Nephron progenitor cell (in vitro differentiated cells): ENCODE measurements at regions not wholly inside any gene's neighbourhood (a gene's known extent, or its start where the extent isn't known, plus 50 kb on each side); places are given as distances from the start of the nearest gene placed in this dataset.
A peak's percentile ranks its signal among the peaks of the same experiment; 100 is the strongest.
"Not testable (repeated sequence)": the region's sequence is repeated elsewhere in the genome, so short reads cannot be mapped to it uniquely, and the experiment has no call there.

ENCODE experiments used
- DNase-seq: peaks from one replicate; pipeline ENCODE4 v3.0.0; 2021
- H3K27ac Mint-ChIP-seq: 2 replicates; pipeline ENCODE4 v1.8.0; 2021; ENCODE audit warnings: mild to moderate bottlenecking, moderate library complexity, mixed read lengths
- H3K27me3 Mint-ChIP-seq: 2 replicates; pipeline ENCODE4 v1.8.0; 2021; ENCODE audit warnings: mild to moderate bottlenecking, low read depth, mixed read lengths; ENCODE audit not compliant: poor library complexity
- H3K36me3 Mint-ChIP-seq: 2 replicates; pipeline ENCODE4 v1.8.0; 2021; ENCODE audit warnings: low read depth, mixed read lengths
- H3K4me1 Mint-ChIP-seq: 2 replicates; pipeline ENCODE4 v1.8.0; 2021; ENCODE audit warnings: mixed read lengths
- H3K4me3 Mint-ChIP-seq: 2 replicates; pipeline ENCODE4 v1.8.0; 2021; ENCODE audit warnings: mild to moderate bottlenecking, moderate library complexity, mixed read lengths
- H3K9me3 Mint-ChIP-seq: 2 replicates; pipeline ENCODE4 v1.8.0; 2021; ENCODE audit warnings: mild to moderate bottlenecking, moderate library complexity, mixed read lengths
- CTCF ChIP-seq: fragments of 200-600 bp; sonication (generic); IDR thresholded peaks from 2 replicates; pipeline ENCODE4 v1.5.0; 2021; ENCODE audit warnings: antibody characterized with exemption

- no peak for TF ChIP-seq CTCF
- Mint-ChIP-seq H3K4me3 (no peak overlapping the region), H3K27ac (peak overlapping the region; percentile 20), H3K9me3 (peaks cover 25% of the 10 kb centered on the region), H3K36me3 (peaks cover 8% of the 10 kb centered on the region), H3K27me3 (peaks cover 4% of the 10 kb centered on the region), H3K4me1 (peaks cover 53% of the 10 kb centered on the region)
- DNase-seq = no peak
Measured at GRCh38 chr20:1818247-1818840, 76.9 kb upstream of the SIRPA start.

- Mint-ChIP-seq H3K4me3 (no peak overlapping the region), H3K36me3 (peaks cover 4% of the 10 kb centered on the region), H3K27me3 (peaks cover 4% of the 10 kb centered on the region), H3K9me3 (peaks cover 19% of the 10 kb centered on the region), H3K4me1 (peaks cover 55% of the 10 kb centered on the region), H3K27ac (no peak overlapping the region)
- no peak for TF ChIP-seq CTCF
- no peak for DNase-seq
Measured at GRCh38 chr20:1817577-1818211, 77.5 kb upstream of the SIRPA start.

GRCh38 chr20:1816384-1817381, 78.5 kb upstream of the SIRPA start:
- H3K27ac Mint-ChIP-seq = peak overlapping the region; percentile 4
- TF ChIP-seq CTCF = no peak
- no peaks in the 10 kb centered on the region for H3K27me3 Mint-ChIP-seq
- H3K36me3 Mint-ChIP-seq = no peaks in the 10 kb centered on the region
- H3K4me1 Mint-ChIP-seq = peaks cover 59% of the 10 kb centered on the region
- no peak for DNase-seq
- H3K9me3 Mint-ChIP-seq = peaks cover 9% of the 10 kb centered on the region
- H3K4me3 Mint-ChIP-seq = no peak overlapping the region

- Mint-ChIP-seq H3K4me1 (peaks cover 62% of the 10 kb centered on the region), H3K9me3 (no peaks in the 10 kb centered on the region), H3K36me3 (no peaks in the 10 kb centered on the region), H3K27ac (no peak overlapping the region), H3K4me3 (no peak overlapping the region), H3K27me3 (no peaks in the 10 kb centered on the region)
- no peak for TF ChIP-seq CTCF
- DNase-seq = no peak
Measured at GRCh38 chr20:1815502-1816085, 79.6 kb upstream of the SIRPA start.

- not testable (repeated sequence) for DNase-seq, H3K9me3 Mint-ChIP-seq, H3K27me3 Mint-ChIP-seq, H3K27ac Mint-ChIP-seq, H3K4me3 Mint-ChIP-seq, H3K36me3 Mint-ChIP-seq
- H3K4me1 Mint-ChIP-seq = peaks cover 64% of the 10 kb centered on the region
Measured at GRCh38 chr20:1814861-1815260, 80.3 kb upstream of the SIRPA start.
